DMS 273 treated with DMSO at 0.1 percent for 48 hours (cell line): ENCODE measurements at regions not wholly inside any gene's neighbourhood (a gene's known extent, or its start where the extent isn't known, plus 50 kb on each side); places are given as distances from the start of the nearest gene placed in this dataset.
"Not testable (repeated sequence)": the region's sequence is repeated elsewhere in the genome, so short reads cannot be mapped to it uniquely, and the experiment has no call there.

Experiments
- DNase-seq: peaks from one replicate; lab custom pipeline; 2025; lab: John Stamatoyannopoulos, UW

- DNase-seq, result no peak
Observed at GRCh38 chr1:29943034-29943433, 706.7 kb downstream of the PTPRU start.

GRCh38 chr1:29939079-29939478 is 702.8 kb downstream of the PTPRU start:
- no peak for DNase-seq

GRCh38 chr1:29937356-29937755 is 701.0 kb downstream of the PTPRU start:
- DNase-seq, result no peak

GRCh38 chr1:29936031-29936544 is 699.8 kb downstream of the PTPRU start:
- DNase-seq, result no peak

GRCh38 chr1:29934255-29934772 is 698.0 kb downstream of the PTPRU start:
- DNase-seq, result no peak

- no peak for DNase-seq
Observed at GRCh38 chr1:29933067-29933466, 696.7 kb downstream of the PTPRU start.

GRCh38 chr1:29932626-29933025 is 696.3 kb downstream of the PTPRU start:
- no peak for DNase-seq

GRCh38 chr1:29931477-29932175 is 695.3 kb downstream of the PTPRU start:
- DNase-seq, result no peak

GRCh38 chr1:29925058-29925457 is 688.7 kb downstream of the PTPRU start:
- no peak for DNase-seq

- no peak for DNase-seq
Observed at GRCh38 chr1:29924017-29924431, 687.7 kb downstream of the PTPRU start.

GRCh38 chr1:29921741-29922140 is 685.4 kb downstream of the PTPRU start:
- DNase-seq, result no peak

- DNase-seq, result no peak
Observed at GRCh38 chr1:29920784-29921183, 684.5 kb downstream of the PTPRU start.

- no peak for DNase-seq
Observed at GRCh38 chr1:29920316-29920715, 684.0 kb downstream of the PTPRU start.

GRCh38 chr1:29919041-29919440 is 682.7 kb downstream of the PTPRU start:
- DNase-seq, result not testable (repeated sequence)

GRCh38 chr1:29916656-29917369 is 680.5 kb downstream of the PTPRU start:
- DNase-seq, result no peak

- DNase-seq, result no peak
Observed at GRCh38 chr1:29914936-29915335, 678.6 kb downstream of the PTPRU start.

- no peak for DNase-seq
Observed at GRCh38 chr1:29912425-29912824, 676.1 kb downstream of the PTPRU start.

- no peak for DNase-seq
Observed at GRCh38 chr1:29909962-29910361, 673.6 kb downstream of the PTPRU start.

- no peak for DNase-seq
Observed at GRCh38 chr1:29907596-29907995, 671.3 kb downstream of the PTPRU start.

- DNase-seq, result no peak
Observed at GRCh38 chr1:29906927-29907326, 670.6 kb downstream of the PTPRU start.

GRCh38 chr1:29903548-29904166 is 667.3 kb downstream of the PTPRU start:
- no peak for DNase-seq

GRCh38 chr1:29901624-29902325 is 665.5 kb downstream of the PTPRU start:
- DNase-seq, result no peak
